SU-DHL-6 (cell line): ENCODE measurements at regions not wholly inside any gene's neighbourhood (a gene's known extent, or its start where the extent isn't known, plus 50 kb on each side); places are given as distances from the start of the nearest gene placed in this dataset.

Source experiments
- H2AFZ ChIP-seq: fragments of 200-600 bp; sonication (generic); 2 replicates; pipeline ENCODE4 v1.6.1; 2014; ENCODE audit warnings: low read depth, mild to moderate bottlenecking, moderate library complexity, mixed read lengths, antibody characterized with exemption, low read length; ENCODE audit not compliant: severe bottlenecking
- H3F3A ChIP-seq: fragments of 200-600 bp; shearing (Covaris generic); 2 replicates; pipeline ENCODE4 v1.6.0; 2016; ENCODE audit warnings: antibody characterized with exemption, mild to moderate bottlenecking; ENCODE audit not compliant: insufficient read depth
- H3K27ac ChIP-seq: fragments of 200-600 bp; sonication (generic); 2 replicates; pipeline ENCODE4 v1.5.1; 2016; ENCODE audit warnings: low read depth, mild to moderate bottlenecking, low read length, moderate library complexity, mixed read lengths
- H3K27me3 ChIP-seq: fragments of 200-600 bp; sonication (generic), shearing (Covaris generic); 2 replicates; pipeline ENCODE4 v1.6.0; 2014; ENCODE audit warnings: mild to moderate bottlenecking, low read length
- H3K36me3 ChIP-seq: fragments of 200-600 bp; sonication (generic); 2 replicates; pipeline ENCODE4 v1.6.1; 2014; ENCODE audit warnings: mild to moderate bottlenecking, low read length, mixed read lengths
- H3K4me2 ChIP-seq: fragments of 300-600, 200-600 bp; shearing (Covaris generic), sonication (generic); 2 replicates; pipeline ENCODE4 v1.6.0; 2014; ENCODE audit warnings: low read length, low read depth, mild to moderate bottlenecking; ENCODE audit not compliant: poor library complexity, severe bottlenecking
- H3K4me3 ChIP-seq: fragments of 200-600 bp; sonication (generic); 2 replicates; pipeline ENCODE4 v1.5.1; 2014; ENCODE audit warnings: antibody characterized with exemption, low read length, mild to moderate bottlenecking, mixed read lengths; ENCODE audit not compliant: insufficient read depth, poor library complexity, severe bottlenecking
- H3K79me2 ChIP-seq: fragments of 200-600 bp; sonication (generic); 2 replicates; pipeline ENCODE4 v1.6.1; 2014; ENCODE audit warnings: mild to moderate bottlenecking, low read length, moderate library complexity; ENCODE audit not compliant: insufficient read depth
- H3K9ac ChIP-seq: fragments of 200-600 bp; sonication (generic); 2 replicates; pipeline ENCODE4 v1.7.0; 2014; ENCODE audit warnings: mild to moderate bottlenecking, low read length
- H3K9me2 ChIP-seq: fragments of 200-600 bp; sonication (generic); replicated peaks from 2 replicates; pipeline ENCODE4 v1.6.1; 2014; ENCODE audit warnings: low read length; ENCODE audit not compliant: insufficient read depth
- H3K9me3 ChIP-seq: fragments of 200-600 bp; sonication (generic); 2 replicates; pipeline ENCODE4 v1.6.1; 2014; ENCODE audit warnings: low read length, mixed read lengths; ENCODE audit not compliant: insufficient read depth
- H4K20me1 ChIP-seq: fragments of 200-600 bp; sonication (generic); 2 replicates; pipeline ENCODE4 v1.6.1; 2014; ENCODE audit warnings: low read depth, mild to moderate bottlenecking, antibody characterized with exemption, low read length, moderate library complexity, mixed read lengths
- CTCF ChIP-seq: fragments of 200-600 bp; sonication (generic); IDR thresholded peaks from one replicate; pipeline ENCODE4 v1.5.1; 2017; ENCODE audit warnings: antibody characterized with exemption, mild to moderate bottlenecking, low read length, moderate library complexity; ENCODE audit not compliant: insufficient read depth, poor library complexity, severe bottlenecking
- EZH2phosphoT487 ChIP-seq: fragments of 200-600 bp; sonication (generic), shearing (Covaris generic); conservative IDR thresholded peaks from 2 replicates; pipeline ENCODE4 v1.6.1; 2018; ENCODE audit warnings: mild to moderate bottlenecking, antibody characterized with exemption, low read length, moderate library complexity, mixed read lengths

- TF ChIP-seq CTCF (no peak), EZH2phosphoT487 (no peak)
- H3K9me3 ChIP-seq: no peaks in the 10 kb centered on the region
- H2AFZ ChIP-seq: no peak overlapping the region
- no peaks in the 10 kb centered on the region for H3K27me3 ChIP-seq
- H3K9ac ChIP-seq: no peak overlapping the region
- H4K20me1 ChIP-seq: no peaks in the 10 kb centered on the region
- H3K27ac ChIP-seq: no peak overlapping the region
- no peaks in the 10 kb centered on the region for H3K36me3 ChIP-seq
- no peaks in the 10 kb centered on the region for H3K9me2 ChIP-seq
- no peaks in the 10 kb centered on the region for H3F3A ChIP-seq
- no peak overlapping the region for H3K4me2 ChIP-seq
- no peak overlapping the region for H3K4me3 ChIP-seq
- H3K79me2 ChIP-seq: no peaks in the 10 kb centered on the region
Measured at GRCh38 chr14:46322730-46323403, 328.7 kb downstream of the RPL10L start.

- Histone ChIP-seq H3K79me2 (no peaks in the 10 kb centered on the region), H3F3A (no peaks in the 10 kb centered on the region), H3K4me2 (no peak overlapping the region), H3K4me3 (no peak overlapping the region), H3K36me3 (no peaks in the 10 kb centered on the region), H3K27ac (no peak overlapping the region), H3K27me3 (no peaks in the 10 kb centered on the region), H3K9me2 (no peaks in the 10 kb centered on the region), H2AFZ (no peak overlapping the region), H4K20me1 (no peaks in the 10 kb centered on the region), H3K9me3 (no peaks in the 10 kb centered on the region), H3K9ac (no peak overlapping the region)
- TF ChIP-seq EZH2phosphoT487 (no peak), CTCF (no peak)
Measured at GRCh38 chr14:46322076-46322475, 329.5 kb downstream of the RPL10L start.

- Histone ChIP-seq H3K27ac (no peak overlapping the region), H3K79me2 (no peaks in the 10 kb centered on the region), H3K9me2 (no peaks in the 10 kb centered on the region), H4K20me1 (no peaks in the 10 kb centered on the region), H2AFZ (no peak overlapping the region), H3K27me3 (no peaks in the 10 kb centered on the region), H3K9ac (no peak overlapping the region), H3F3A (no peaks in the 10 kb centered on the region), H3K4me2 (no peak overlapping the region), H3K4me3 (no peak overlapping the region), H3K9me3 (peaks cover 3% of the 10 kb centered on the region), H3K36me3 (no peaks in the 10 kb centered on the region)
- TF ChIP-seq EZH2phosphoT487 (no peak), CTCF (no peak)
Measured at GRCh38 chr14:46306267-46306666, 345.3 kb downstream of the RPL10L start.
